KMS-11 (cell line): ENCODE measurements at regions not wholly inside any gene's neighbourhood (a gene's known extent, or its start where the extent isn't known, plus 50 kb on each side); places are given as distances from the start of the nearest gene placed in this dataset.

Source experiments
- H2AFZ ChIP-seq: fragments of 200-600 bp; sonication (generic); 2 replicates; pipeline ENCODE4 v1.6.1; 2016; ENCODE audit warnings: antibody characterized with exemption, mixed run types, low read depth
- H3K27ac ChIP-seq: fragments of 200-600 bp; sonication (generic); 2 replicates; pipeline ENCODE4 v1.6.1; 2016; ENCODE audit warnings: mild to moderate bottlenecking, mixed run types
- H3K27me3 ChIP-seq: fragments of 200-600 bp; sonication (generic); 2 replicates; pipeline ENCODE4 v1.6.1; 2017; ENCODE audit warnings: mild to moderate bottlenecking, low read depth, mixed run types, moderate library complexity; ENCODE audit not compliant: insufficient read depth
- H3K36me3 ChIP-seq: fragments of 200-600 bp; sonication (generic); 2 replicates; pipeline ENCODE4 v1.6.1; 2017; ENCODE audit warnings: mild to moderate bottlenecking, mixed run types; ENCODE audit not compliant: insufficient read depth
- H3K4me1 ChIP-seq: fragments of 200-600 bp; sonication (generic); 2 replicates; pipeline ENCODE4 v1.6.1; 2016; ENCODE audit warnings: mild to moderate bottlenecking, low read depth, mixed run types; ENCODE audit not compliant: poor library complexity, severe bottlenecking
- H3K4me2 ChIP-seq: fragments of 200-600 bp; sonication (generic); 2 replicates; pipeline ENCODE4 v1.7.0; 2016; ENCODE audit warnings: mild to moderate bottlenecking, mixed run types
- H3K4me3 ChIP-seq: fragments of 200-600 bp; sonication (generic); IDR thresholded peaks from 2 replicates; pipeline ENCODE4 v1.6.1; 2017; ENCODE audit warnings: low read depth, low read length, mixed read lengths; ENCODE audit not compliant: insufficient read depth
- H3K79me2 ChIP-seq: fragments of 200-600 bp; sonication (generic); 2 replicates; pipeline ENCODE4 v1.6.1; 2016; ENCODE audit warnings: low read depth, mixed run types; ENCODE audit not compliant: insufficient read depth
- H3K9ac ChIP-seq: fragments of 200-600 bp; sonication (generic); 2 replicates; pipeline ENCODE4 v1.6.1; 2016; ENCODE audit warnings: mild to moderate bottlenecking, mixed run types
- H4K20me1 ChIP-seq: fragments of 200-600 bp; sonication (generic); 2 replicates; pipeline ENCODE4 v1.6.1; 2016; ENCODE audit warnings: mild to moderate bottlenecking, mixed run types; ENCODE audit not compliant: insufficient read depth
- TF ChIP-seq, protein P1 (sequence below): fragments of 200-600 bp; sonication (generic); conservative IDR thresholded peaks from 2 replicates; pipeline ENCODE4 v1.6.1; 2017; ENCODE audit warnings: low read depth, mild to moderate bottlenecking, antibody characterized with exemption, low read length, moderate library complexity, mixed read lengths

DNA sequence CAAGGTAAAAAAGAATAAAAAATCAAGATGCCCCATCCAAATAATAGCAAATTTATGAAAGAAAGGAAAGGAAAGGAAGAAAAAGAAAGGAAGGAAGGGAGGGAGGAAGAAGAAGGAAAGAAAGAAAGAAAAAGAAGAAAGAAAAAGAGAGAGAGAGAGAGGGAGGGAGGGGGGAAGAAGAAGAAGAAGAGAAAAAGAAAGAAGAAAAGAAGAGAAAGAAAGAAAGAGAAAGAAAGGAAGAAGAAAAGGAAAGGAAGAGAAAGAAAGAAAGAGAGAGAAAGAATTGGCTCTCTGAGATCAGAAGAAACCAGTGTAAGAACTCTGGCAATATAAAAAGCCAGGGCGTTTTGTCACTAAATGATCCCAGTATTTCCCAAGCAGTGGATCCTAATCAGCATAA lies 401.7 kb downstream of the EPHA7 start:
- Histone ChIP-seq H4K20me1 (no peaks in the 10 kb centered on the region), H3K4me3 (no peak overlapping the region), H3K4me1 (no peaks in the 10 kb centered on the region), H2AFZ (no peak overlapping the region), H3K9ac (no peak overlapping the region), H3K27ac (no peak overlapping the region), H3K27me3 (no peaks in the 10 kb centered on the region), H3K36me3 (no peaks in the 10 kb centered on the region), H3K4me2 (no peak overlapping the region), H3K79me2 (no peaks in the 10 kb centered on the region)
- TF ChIP-seq, protein P1, sequence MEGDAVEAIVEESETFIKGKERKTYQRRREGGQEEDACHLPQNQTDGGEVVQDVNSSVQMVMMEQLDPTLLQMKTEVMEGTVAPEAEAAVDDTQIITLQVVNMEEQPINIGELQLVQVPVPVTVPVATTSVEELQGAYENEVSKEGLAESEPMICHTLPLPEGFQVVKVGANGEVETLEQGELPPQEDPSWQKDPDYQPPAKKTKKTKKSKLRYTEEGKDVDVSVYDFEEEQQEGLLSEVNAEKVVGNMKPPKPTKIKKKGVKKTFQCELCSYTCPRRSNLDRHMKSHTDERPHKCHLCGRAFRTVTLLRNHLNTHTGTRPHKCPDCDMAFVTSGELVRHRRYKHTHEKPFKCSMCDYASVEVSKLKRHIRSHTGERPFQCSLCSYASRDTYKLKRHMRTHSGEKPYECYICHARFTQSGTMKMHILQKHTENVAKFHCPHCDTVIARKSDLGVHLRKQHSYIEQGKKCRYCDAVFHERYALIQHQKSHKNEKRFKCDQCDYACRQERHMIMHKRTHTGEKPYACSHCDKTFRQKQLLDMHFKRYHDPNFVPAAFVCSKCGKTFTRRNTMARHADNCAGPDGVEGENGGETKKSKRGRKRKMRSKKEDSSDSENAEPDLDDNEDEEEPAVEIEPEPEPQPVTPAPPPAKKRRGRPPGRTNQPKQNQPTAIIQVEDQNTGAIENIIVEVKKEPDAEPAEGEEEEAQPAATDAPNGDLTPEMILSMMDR, result no peak

DNA sequence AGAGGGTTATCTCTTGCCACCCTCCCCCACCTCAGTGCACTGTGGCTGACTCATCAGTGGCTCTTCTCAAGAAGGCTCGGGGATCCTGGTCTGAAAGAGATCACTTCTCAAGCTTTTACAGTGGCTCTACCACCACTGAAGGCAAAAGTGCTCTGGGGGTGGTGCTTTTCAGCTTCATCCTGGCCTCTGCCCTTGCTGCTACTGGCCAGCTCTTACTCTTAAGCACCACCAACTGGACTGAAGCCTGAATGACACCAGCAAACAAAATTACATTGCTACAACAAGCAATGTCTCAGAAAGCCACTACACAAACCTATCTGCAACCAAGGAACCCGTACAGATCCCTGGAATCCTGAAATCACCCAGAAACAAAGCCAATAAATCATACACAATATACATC lies 402.1 kb downstream of the EPHA7 start:
- Histone ChIP-seq H4K20me1 (no peaks in the 10 kb centered on the region), H3K79me2 (no peaks in the 10 kb centered on the region), H3K9ac (no peak overlapping the region), H3K27ac (no peak overlapping the region), H3K4me2 (no peak overlapping the region), H3K4me3 (no peak overlapping the region), H3K36me3 (no peaks in the 10 kb centered on the region), H3K27me3 (no peaks in the 10 kb centered on the region), H2AFZ (no peak overlapping the region), H3K4me1 (no peaks in the 10 kb centered on the region)
- TF ChIP-seq, protein P1, result no peak

DNA sequence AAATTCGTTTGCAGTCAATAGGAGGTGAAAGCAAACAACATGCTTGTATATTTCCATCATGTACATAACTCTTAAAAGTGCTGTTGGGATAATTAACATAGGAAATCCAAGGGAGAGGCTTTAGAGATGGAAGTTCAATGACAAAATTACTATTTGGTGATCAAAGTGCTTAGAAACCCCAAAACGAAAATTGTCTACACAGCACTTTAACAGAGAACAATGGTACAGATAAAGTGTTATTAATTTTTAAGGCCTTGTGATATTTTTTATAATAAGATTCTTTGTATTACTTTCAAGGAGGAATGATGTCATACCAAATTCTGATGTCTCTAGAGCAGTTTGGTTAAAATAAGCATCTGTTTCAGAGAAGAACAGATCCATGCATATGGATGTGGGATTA lies 406.3 kb downstream of the EPHA7 start:
- Histone ChIP-seq H3K36me3 (no peaks in the 10 kb centered on the region), H2AFZ (no peak overlapping the region), H3K4me2 (no peak overlapping the region), H3K79me2 (no peaks in the 10 kb centered on the region), H3K9ac (no peak overlapping the region), H3K4me3 (no peak overlapping the region), H4K20me1 (no peaks in the 10 kb centered on the region), H3K27me3 (no peaks in the 10 kb centered on the region), H3K27ac (no peak overlapping the region), H3K4me1 (no peaks in the 10 kb centered on the region)
- TF ChIP-seq, protein P1, result no peak

DNA sequence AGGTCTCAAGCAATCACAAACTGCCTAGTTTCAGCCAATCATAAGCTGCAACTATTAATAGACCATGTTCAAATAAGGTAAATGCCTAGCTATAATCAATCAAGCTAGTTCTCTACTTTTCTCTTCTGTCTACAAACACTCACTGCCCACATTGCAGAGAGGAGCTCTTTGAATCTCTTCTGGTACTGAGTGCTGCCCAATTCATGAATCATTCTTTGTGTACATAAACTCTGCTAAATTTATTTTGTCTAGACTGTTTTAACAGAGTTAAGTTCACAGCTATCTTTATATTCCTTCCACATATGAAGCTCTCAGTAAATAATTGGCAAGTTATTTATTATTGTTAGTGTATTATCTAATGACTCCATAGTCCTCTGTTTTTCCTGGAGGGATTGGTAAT lies 411.0 kb downstream of the EPHA7 start:
- Histone ChIP-seq H3K4me3 (no peak overlapping the region), H4K20me1 (no peaks in the 10 kb centered on the region), H3K36me3 (no peaks in the 10 kb centered on the region), H2AFZ (no peak overlapping the region), H3K27ac (no peak overlapping the region), H3K79me2 (no peaks in the 10 kb centered on the region), H3K27me3 (no peaks in the 10 kb centered on the region), H3K4me1 (no peaks in the 10 kb centered on the region), H3K4me2 (no peak overlapping the region), H3K9ac (no peak overlapping the region)
- TF ChIP-seq, protein P1, result no peak

DNA sequence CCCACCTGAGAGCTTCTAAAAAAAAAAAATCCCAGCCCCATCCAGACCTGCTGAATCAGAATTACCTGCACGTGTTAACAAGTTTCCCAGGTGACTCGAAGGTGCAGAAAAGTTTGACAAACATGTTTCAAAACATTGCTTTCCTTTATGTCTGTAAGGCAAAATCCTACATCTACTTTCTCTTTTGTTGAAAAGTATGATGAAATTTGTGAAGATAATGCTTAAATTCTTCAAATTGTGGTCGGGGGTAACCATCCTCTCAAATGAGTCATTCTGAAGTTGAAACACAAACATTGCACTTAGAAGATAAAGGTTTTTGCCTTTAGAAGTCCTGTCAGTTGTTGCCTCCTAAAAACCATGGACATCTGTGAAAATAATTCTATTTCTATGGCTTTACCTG lies 429.7 kb downstream of the EPHA7 start:
- Histone ChIP-seq H3K79me2 (no peaks in the 10 kb centered on the region), H3K4me2 (no peak overlapping the region), H3K9ac (no peak overlapping the region), H4K20me1 (no peaks in the 10 kb centered on the region), H3K4me1 (no peaks in the 10 kb centered on the region), H2AFZ (no peak overlapping the region), H3K4me3 (no peak overlapping the region), H3K27ac (no peak overlapping the region), H3K27me3 (no peaks in the 10 kb centered on the region), H3K36me3 (no peaks in the 10 kb centered on the region)
- TF ChIP-seq, protein P1, result no peak
